HepG2 (cell line): ENCODE measurements at regions not wholly inside any gene's neighbourhood (a gene's known extent, or its start where the extent isn't known, plus 50 kb on each side); places are given as distances from the start of the nearest gene placed in this dataset.
"Not testable (repeated sequence)": the region's sequence is repeated elsewhere in the genome, so short reads cannot be mapped to it uniquely, and the experiment has no call there.

Source experiments
- ATAC-seq: fragments of 200-7000 bp; cut with Tn5 transposase; 3 replicates; pipeline ENCODE4 v1.9.1; 2020; ENCODE audit warnings: mild to moderate bottlenecking, moderate library complexity
- BruUV-seq: library from RNA; stranded (reverse); fragments of 400-500 nt; replicated peaks from 2 replicates; lab custom pipeline; 2021; lab: Mats Ljungman, UMichigan
- CTCF ChIA-PET: fragments of 300-600 bp; formaldehyde crosslinking; extraction: SDS; loops from one replicate; lab custom pipeline; 2021; ENCODE audit warnings: low total read pairs, inconsistent platforms, low intra/inter-chr PET ratio; lab: Yijun Ruan, JAX
- POLR2A ChIA-PET: fragments of 350-600 bp; sonication (Branson Sonifier 250); formaldehyde crosslinking; loops from one replicate; lab custom pipeline; 2020; ENCODE audit warnings: antibody characterized with exemption, inconsistent platforms; lab: Yijun Ruan, JAX
- DNase-seq: peaks from one replicate; pipeline ENCODE4 v3.0.0-alpha.2; 2015; ENCODE audit warnings: low spot score
- FAIRE-seq: peaks from 3 replicates; lab custom pipeline; 2011; peaks lifted over from hg19 to GRCh38; lab: Jason Lieb, UNC
- H2AFZ ChIP-seq: one replicate; pipeline ENCODE4 v1.6.1; 2011; ENCODE audit warnings: low read length, inconsistent platforms
- H3K27ac ChIP-seq: fragments of 300-600 bp; 3 replicates; pipeline ENCODE4 v1.8.0; 2011; ENCODE audit warnings: mixed run types, mild to moderate bottlenecking, mixed read lengths, low read length, inconsistent platforms; ENCODE audit not compliant: insufficient read depth; ENCODE audit errors: extremely low read length
- H3K27me3 ChIP-seq, 2 experiments: fragments of 200-600 bp in 1 of 2; 2 replicates in 1 of 2; 3 replicates in 1 of 2; pipeline versions ENCODE4 v1.6.0 to v1.8.0; 2011; ENCODE audit warnings: low read length in 2 of 2, mild to moderate bottlenecking in 2 of 2, moderate library complexity in 2 of 2, inconsistent platforms in 1 of 2; ENCODE audit not compliant: insufficient read depth in 2 of 2, control insufficient read depth in 1 of 2
- H3K36me3 ChIP-seq, 2 experiments: fragments of 200-600 bp in 1 of 2; replicated peaks in 1 of 2; 2 replicates in 1 of 2; 3 replicates in 1 of 2; pipeline versions ENCODE4 v1.5.1 to v1.8.0; 2011; ENCODE audit warnings: low read length in 2 of 2, inconsistent platforms in 1 of 2; ENCODE audit not compliant: insufficient read depth in 2 of 2, control insufficient read depth in 1 of 2
- H3K4me1 ChIP-seq: 2 replicates; pipeline ENCODE4 v1.5.1; 2012; ENCODE audit warnings: low read length, inconsistent platforms; ENCODE audit not compliant: insufficient read depth
- H3K4me2 ChIP-seq: 2 replicates; pipeline ENCODE4 v1.6.0; 2011; ENCODE audit warnings: low read depth, low read length, inconsistent platforms
- H3K4me3 ChIP-seq, 3 experiments: fragments of 200-600 bp in 1 of 3; sonication (generic), shearing (Covaris generic) in 1 of 3; replicated peaks in 1 of 3; 2 replicates each; pipeline ENCODE4 v1.5.1; 2011 to 2016; ENCODE audit warnings: low read length in 3 of 3, inconsistent platforms in 2 of 3, low read depth in 2 of 3, mild to moderate bottlenecking in 2 of 3, control low read depth in 1 of 3, mixed read lengths in 1 of 3; ENCODE audit not compliant: insufficient read depth in 1 of 3
- H3K79me2 ChIP-seq: one replicate; pipeline ENCODE4 v1.6.1; 2011; ENCODE audit warnings: low read length, inconsistent platforms; ENCODE audit not compliant: insufficient read depth
- H3K9ac ChIP-seq: 2 replicates; pipeline ENCODE4 v1.6.0; 2011; ENCODE audit warnings: mild to moderate bottlenecking, low read depth, low read length, inconsistent platforms; ENCODE audit not compliant: insufficient read depth
- H3K9me3 ChIP-seq: 2 replicates; pipeline ENCODE4 v1.5.1; 2012; ENCODE audit warnings: mild to moderate bottlenecking, low read length
- H4K20me1 ChIP-seq: 2 replicates; pipeline ENCODE4 v1.6.0; 2011; ENCODE audit warnings: inconsistent platforms, mild to moderate bottlenecking, low read length, moderate library complexity; ENCODE audit not compliant: insufficient read depth
- HOXA7 ChIP-seq: sonication (generic); formaldehyde crosslinking; IDR thresholded peaks from 2 replicates; pipeline ENCODE4 v1.8.1; 2022; ENCODE audit warnings: mild to moderate bottlenecking, missing genetic modification reagents, moderate library complexity
- KDM4B ChIP-seq: sonication (generic); formaldehyde crosslinking; IDR thresholded peaks from 2 replicates; pipeline ENCODE4 v1.4.0; 2020; ENCODE audit warnings: missing genetic modification reagents
- SKIL ChIP-seq: sonication (generic); formaldehyde crosslinking; IDR thresholded peaks from 2 replicates; pipeline ENCODE4 v1.8.0; 2022; ENCODE audit warnings: missing genetic modification reagents, mild to moderate bottlenecking, moderate library complexity, borderline replicate concordance
- ZNF510 ChIP-seq: sonication (generic); formaldehyde crosslinking; IDR thresholded peaks from 2 replicates; pipeline ENCODE4 v1.4.0; 2020; ENCODE audit warnings: low read depth, mild to moderate bottlenecking, missing genetic modification reagents
- ZNF547 ChIP-seq: sonication (generic); formaldehyde crosslinking; IDR thresholded peaks from 2 replicates; pipeline ENCODE4 v1.5.1; 2020; ENCODE audit warnings: mild to moderate bottlenecking, missing genetic modification reagents
- WGBS: methylation state at CpG from one replicate; pipeline ENCODE4 v1.1.6; 2017; ENCODE audit warnings: low lambda C conversion rate; 5-methylcytosine and 5-hydroxymethylcytosine counted together
- in situ Hi-C: cut with HindIII; loops from 2 replicates; pipeline ENCODE4 v1.10.0; 2017; ENCODE audit warnings: low pct_unique_long_range_greater_than_20kb; ENCODE audit not compliant: extremely low pct_ligation_motif_present
- intact Hi-C: fragments of 100-400 bp; cut with micrococcal nuclease; formaldehyde crosslinking; loops from one replicate; pipeline ENCODE4 v1.10.0; 2022; ENCODE audit not compliant: unreplicated experiment
- TF ChIP-seq, protein P1 (sequence below): sonication (generic); formaldehyde crosslinking; IDR thresholded peaks from 2 replicates; pipeline ENCODE4 v1.4.0; 2020; ENCODE audit warnings: missing genetic modification reagents

DNA sequence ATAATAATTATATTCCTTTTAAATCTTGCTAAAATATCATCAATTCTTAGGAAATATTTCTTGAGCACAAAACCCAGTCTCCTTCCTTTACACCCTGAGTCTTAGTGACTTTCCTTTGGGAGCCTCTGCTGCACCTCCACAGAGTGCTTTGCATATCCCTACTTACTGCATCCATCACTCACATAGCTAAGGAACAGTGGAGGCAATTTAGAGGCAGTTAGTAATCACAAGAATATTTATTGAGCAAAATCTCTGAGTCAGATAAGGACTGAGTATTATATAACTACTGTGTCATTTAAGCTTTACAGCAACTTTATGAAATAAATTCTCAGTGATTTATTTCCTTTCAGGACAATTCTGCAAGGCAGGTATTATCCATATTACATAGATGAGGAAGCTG, 327.7 kb downstream of the TMX3 start (continued):
- no peak for TF ChIP-seq HOXA7 (CRISPR knock-in tag)
- TF ChIP-seq ZNF547 (CRISPR knock-in tag): no peak
- TF ChIP-seq KDM4B: no peak
- no peak for TF ChIP-seq ZNF510 (CRISPR knock-in tag)
- TF ChIP-seq, protein P1, sequence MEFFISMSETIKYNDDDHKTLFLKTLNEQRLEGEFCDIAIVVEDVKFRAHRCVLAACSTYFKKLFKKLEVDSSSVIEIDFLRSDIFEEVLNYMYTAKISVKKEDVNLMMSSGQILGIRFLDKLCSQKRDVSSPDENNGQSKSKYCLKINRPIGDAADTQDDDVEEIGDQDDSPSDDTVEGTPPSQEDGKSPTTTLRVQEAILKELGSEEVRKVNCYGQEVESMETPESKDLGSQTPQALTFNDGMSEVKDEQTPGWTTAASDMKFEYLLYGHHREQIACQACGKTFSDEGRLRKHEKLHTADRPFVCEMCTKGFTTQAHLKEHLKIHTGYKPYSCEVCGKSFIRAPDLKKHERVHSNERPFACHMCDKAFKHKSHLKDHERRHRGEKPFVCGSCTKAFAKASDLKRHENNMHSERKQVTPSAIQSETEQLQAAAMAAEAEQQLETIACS (CRISPR knock-in tag): no peak
- no peak for TF ChIP-seq SKIL (CRISPR knock-in tag)
- TF ChIP-seq, all 625 proteins: peak for 0

DNA sequence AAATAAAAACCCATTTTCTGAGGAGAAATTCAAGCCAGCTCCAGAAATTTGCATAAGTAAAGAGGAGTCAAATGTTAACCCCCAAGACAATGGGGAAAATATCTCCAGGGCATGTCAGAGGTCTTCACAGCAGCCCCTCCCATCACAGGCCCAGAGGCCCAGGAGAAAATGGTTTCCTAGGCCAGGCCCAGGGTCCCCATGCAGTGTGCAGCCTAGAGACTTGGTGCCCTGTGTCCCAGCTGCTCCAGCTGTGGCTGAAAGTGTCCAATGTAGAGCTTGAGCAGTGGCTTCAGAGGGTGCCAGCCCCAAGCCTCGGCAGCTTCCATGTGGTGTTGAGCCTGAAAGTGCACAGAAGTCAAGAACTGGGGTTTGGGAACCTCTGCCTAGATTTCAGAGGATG, 330.9 kb downstream of the TMX3 start:
- CTCF ChIA-PET, POLR2A ChIA-PET, ATAC-seq, H3K4me2 ChIP-seq, H3K4me1 ChIP-seq, H3K27me3 ChIP-seq, BruUV-seq, H3K9me3 ChIP-seq, FAIRE-seq, H2AFZ ChIP-seq, H3K79me2 ChIP-seq, in situ Hi-C loops, H3K9ac ChIP-seq, H4K20me1 ChIP-seq, H3K27ac ChIP-seq, H3K4me3 ChIP-seq, H3K36me3 ChIP-seq, intact Hi-C loops, DNase-seq: not testable (repeated sequence)
- 0% methylated on average over 1 of the region's 1 CpG for WGBS
